Left cardiac atrium (tissue), 4 donors: ENCODE measurements at regions not wholly inside any gene's neighbourhood (a gene's known extent, or its start where the extent isn't known, plus 50 kb on each side); places are given as distances from the start of the nearest gene placed in this dataset.

Source experiments
- ATAC-seq, 2 donors: fragments of 200-7000 bp; cut with Tn5 transposase; one replicate each; pipeline ENCODE4 v1.9.1; 2020; ENCODE audit warnings: mild to moderate bottlenecking in 2 of 2, moderate library complexity in 2 of 2
- DNase-seq: peaks from one replicate; pipeline ENCODE4 v3.0.0-alpha.2; 2020
- intact Hi-C, 2 donors: fragments of 100-400 bp; cut with DNase I; formaldehyde crosslinking; loops; one replicate each; pipeline versions ENCODE4 v1.14.1 to v1.15.1; 2022 to 2023
- donor health status: DM: no; HTN: yes; CAD: no.
- donor health status: DM: no; HTN: yes; CAD: no; lungs with severe emphysema.
- donor health status: DM: yes; HTN: yes; CAD: no.
- donor health status: Dilated cardiomyopathy.

DNA sequence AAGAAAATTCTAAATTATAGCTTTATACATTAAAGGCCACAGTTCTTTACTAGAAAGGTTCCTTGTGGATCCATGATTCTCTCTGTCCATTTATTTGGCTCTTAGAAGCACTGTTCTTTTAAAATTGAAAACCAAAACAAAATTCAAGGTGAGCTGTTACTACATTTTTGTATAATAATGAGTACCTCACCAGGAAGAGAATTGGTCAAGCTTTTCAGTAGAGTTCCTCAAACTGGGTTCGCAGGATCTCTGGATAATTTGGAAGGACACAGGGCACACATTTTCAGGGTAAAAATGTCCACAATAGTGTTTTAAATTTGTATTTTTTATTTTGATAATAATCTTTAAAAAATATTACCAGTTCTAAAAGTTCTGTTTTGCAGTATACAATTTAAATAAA, 93.0 kb downstream of the PPP1R3A start:
- ATAC-seq (no peak), DNase-seq (no peak)
- intact Hi-C loops: no loop called here

GRCh38 chr7:113824117-113824823, 94.5 kb downstream of the PPP1R3A start:
- intact Hi-C loops: no loop called here
- no peak for DNase-seq
- ATAC-seq: peak; percentile 34 to 70

- intact Hi-C loops: no loop called here
- DNase-seq: no peak
- ATAC-seq: peak in 1 of 2 donors; percentile 37
These were observed 99.3 kb downstream of the PPP1R3A start for GRCh38 chr7:113819474-113819873.

GRCh38 chr7:113816639-113817038, 102.2 kb downstream of the PPP1R3A start:
- intact Hi-C loops: no loop called here
- no peak for ATAC-seq

GRCh38 chr7:113813471-113813870, 105.3 kb downstream of the PPP1R3A start:
- no peak for DNase-seq
- ATAC-seq: no peak
- intact Hi-C loops: no loop called here

More at GRCh38 chr7:113816639-113817038, 102.2 kb downstream of the PPP1R3A start:
- no peak for DNase-seq

DNA sequence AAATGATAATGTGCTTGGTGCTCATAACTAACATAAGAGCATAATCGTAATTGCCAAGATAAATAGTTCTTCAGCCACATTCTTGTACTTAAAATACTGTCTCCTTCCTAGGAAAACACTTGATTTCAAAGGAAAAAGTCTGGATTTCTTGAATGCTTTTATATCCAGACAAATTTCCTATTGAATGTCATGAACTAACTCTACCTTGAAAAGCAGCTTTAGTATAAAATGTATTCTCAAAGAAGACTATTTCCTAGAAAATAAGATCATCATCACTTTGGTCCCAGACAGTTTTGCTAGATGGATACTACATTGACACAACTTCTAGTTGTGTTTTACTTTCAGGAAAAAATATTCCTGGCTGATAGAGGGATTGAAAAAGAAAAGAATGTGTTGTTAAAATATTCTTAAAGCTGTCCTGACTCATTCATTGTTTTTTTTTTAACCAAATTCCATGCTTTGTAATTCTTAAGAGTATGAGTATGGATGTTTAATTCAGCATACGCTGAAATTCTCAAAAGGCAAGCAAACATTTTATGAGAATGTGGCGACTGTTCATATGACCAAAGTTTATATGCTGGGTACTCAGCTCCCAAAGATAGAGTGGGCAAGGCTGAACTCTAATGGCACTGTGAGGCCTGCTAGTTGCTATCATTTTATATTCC, 106.1 kb downstream of the PPP1R3A start:
- intact Hi-C loops: no loop called here
- no peak for ATAC-seq
- DNase-seq: no peak

GRCh38 chr7:113810080-113810744, 108.6 kb downstream of the PPP1R3A start:
- ATAC-seq: no peak
- no peak for DNase-seq
- intact Hi-C loops: no loop called here

DNA sequence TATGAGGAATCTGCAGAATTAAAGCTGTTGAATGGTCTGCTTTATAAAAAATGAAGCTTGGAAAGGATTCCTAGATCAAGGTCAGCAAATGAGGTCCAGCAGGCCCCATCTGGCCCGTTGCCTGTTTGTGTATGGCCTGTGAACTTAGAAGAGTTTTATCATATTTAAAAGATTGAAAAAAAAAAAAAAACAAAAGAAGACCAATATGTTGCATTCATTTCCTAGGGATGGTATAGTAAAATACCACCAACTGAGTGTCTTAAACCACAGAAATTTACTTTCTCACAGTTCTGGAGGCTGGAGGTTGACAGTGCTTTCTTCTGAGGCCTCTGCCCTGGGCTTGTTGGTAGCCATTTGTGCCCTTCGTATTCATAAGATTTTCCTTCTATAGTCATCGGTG, 109.2 kb downstream of the PPP1R3A start:
- ATAC-seq (no peak), DNase-seq (no peak)
- intact Hi-C loops: no loop called here

- no peak for ATAC-seq
- intact Hi-C loops: no loop called here
- no peak for DNase-seq
These were observed 112.0 kb downstream of the PPP1R3A start for GRCh38 chr7:113806633-113807327.

GRCh38 chr7:113805976-113806375, 112.8 kb downstream of the PPP1R3A start:
- intact Hi-C loops: no loop called here
- DNase-seq: no peak
- no peak for ATAC-seq

- intact Hi-C loops: no loop called here
- DNase-seq (no peak), ATAC-seq (no peak)
These were observed 114.2 kb downstream of the PPP1R3A start for GRCh38 chr7:113804475-113805095.

DNA sequence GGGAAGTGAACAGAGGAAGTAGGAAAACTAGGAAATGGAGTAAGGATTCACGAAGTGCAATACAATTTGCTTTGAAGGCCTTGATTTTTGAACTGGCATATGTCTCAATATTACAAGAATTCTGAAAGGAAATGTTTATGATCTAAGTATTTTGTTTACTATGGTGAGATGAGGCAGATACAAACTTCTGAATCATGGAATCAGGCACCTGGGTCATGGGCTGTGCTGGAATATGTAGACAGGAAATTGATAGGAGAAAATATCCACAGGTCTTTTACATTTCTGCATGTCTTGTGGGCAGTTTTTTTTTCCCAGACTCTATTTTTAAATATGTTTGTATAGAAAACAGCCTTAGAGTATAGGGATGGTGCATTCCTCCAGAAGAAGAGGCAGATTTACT, 117.1 kb downstream of the PPP1R3A start:
- ATAC-seq: no peak
- no peak for DNase-seq
- intact Hi-C loops: no loop called here

- DNase-seq (no peak), ATAC-seq (no peak)
- intact Hi-C loops: no loop called here
These were observed 118.0 kb downstream of the PPP1R3A start for GRCh38 chr7:113800826-113801225.

- no peak for ATAC-seq
- DNase-seq: no peak
- intact Hi-C loops: no loop called here
These were observed 118.9 kb downstream of the PPP1R3A start for GRCh38 chr7:113799896-113800295.

GRCh38 chr7:113797420-113798010, 121.3 kb downstream of the PPP1R3A start:
- intact Hi-C loops: no loop called here
- ATAC-seq (no peak), DNase-seq (no peak)

- ATAC-seq (no peak), DNase-seq (no peak)
- intact Hi-C loops: no loop called here
These were observed 122.3 kb downstream of the PPP1R3A start for GRCh38 chr7:113796557-113796956.

DNA sequence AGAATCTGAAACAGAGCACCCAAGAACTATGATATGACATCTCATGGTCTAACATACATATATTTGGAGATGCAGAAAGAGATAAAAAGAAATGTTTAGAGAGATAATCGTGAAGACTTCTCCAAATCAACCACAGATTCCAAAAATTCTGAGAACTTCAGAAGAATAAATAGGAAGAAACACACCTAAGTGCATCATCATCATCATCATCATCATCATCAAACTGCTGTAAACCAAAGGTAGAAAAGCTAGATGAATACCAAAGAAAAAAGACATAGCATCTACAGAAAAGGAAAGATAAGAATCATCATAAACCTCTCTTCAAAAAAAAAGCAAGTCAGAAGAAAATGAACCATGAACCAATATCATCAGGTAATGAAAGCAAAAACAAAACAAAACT, 124.2 kb downstream of the PPP1R3A start:
- intact Hi-C loops: loop anchor here in 1 of 2 donors (5.0 kb wide), 1 partner anchor 123 kb away; the partner anchor contains the start of gene PPP1R3A
- no peak for DNase-seq
- no peak for ATAC-seq

DNA sequence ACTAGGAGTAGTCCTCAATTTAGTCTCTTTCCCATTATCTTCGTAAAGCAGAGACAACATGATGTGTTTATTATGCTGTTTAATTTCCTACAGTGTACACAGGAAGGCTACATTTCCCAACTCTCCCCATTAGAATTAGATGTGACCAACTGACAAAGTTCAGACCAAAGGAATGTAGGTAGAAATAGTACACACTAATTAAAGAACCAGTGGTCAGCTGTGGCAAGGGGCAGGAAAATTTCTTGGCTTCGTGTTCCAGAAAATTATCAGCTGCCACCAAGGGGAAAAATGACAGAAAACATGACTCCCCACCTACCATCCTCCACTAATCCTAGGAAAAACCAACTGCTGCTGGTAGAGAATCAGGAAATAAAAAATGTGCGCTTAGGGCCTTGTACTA, 125.6 kb downstream of the PPP1R3A start:
- intact Hi-C loops: loop anchor here in 1 of 2 donors (5.0 kb wide), 1 partner anchor 124 kb away; the partner anchor contains the start of gene PPP1R3A
- DNase-seq: no peak

DNA sequence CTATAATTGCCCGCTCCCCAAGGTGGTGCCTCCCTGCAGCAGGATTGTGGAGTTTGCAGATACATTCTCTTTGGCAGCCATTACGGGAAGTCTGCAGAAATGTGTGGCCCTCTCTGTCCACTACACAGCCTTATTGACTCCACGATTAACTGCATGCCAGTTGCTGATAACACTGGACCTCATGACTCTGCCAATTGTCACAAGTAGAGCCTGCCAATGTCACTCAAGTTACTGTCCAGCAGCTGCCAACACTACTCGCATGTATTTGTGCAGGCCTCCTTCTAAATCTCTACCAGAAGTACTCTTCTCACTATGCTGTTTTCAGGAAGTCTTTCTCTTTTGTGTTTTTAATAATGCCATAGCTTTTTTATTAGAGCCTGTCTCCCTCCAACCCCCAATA, 128.8 kb downstream of the PPP1R3A start:
- ATAC-seq (peak; percentile 98), DNase-seq (peak; percentile 23)
- intact Hi-C loops: loop anchor here in 1 of 2 donors (5.0 kb wide), 1 partner anchor 127 kb away; the partner anchor contains the start of gene PPP1R3A

More for the DNA sequence above, 125.6 kb downstream of the PPP1R3A start:
- no peak for ATAC-seq
